ENCODE measurements at regions not wholly inside any gene's neighbourhood (a gene's known extent, or its start where the extent isn't known, plus 50 kb on each side); places are given as distances from the start of the nearest gene placed in this dataset.

DNA sequence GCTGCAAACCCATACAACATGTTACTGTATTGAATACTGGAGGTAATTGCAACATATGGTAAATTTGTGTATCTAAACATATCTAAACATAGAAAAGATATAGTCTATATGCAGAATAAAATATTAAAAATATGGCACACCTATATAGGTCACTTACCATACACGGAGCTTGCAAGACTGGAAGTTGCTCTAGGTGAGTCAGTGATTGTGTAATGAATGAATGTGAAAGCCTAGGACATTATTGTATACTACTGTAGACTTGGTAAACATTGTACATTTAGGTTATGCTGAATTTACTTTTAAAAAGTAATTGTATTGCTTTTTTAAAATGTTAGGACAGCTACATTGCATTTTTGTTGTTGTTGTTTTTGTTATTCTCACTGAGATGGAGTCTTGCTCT is 968.8 kb downstream of the TLE1 start:
- ATAC-seq (ENCODE audit: low read depth in 2 of 2) = no peak
- H3K27me3 Mint-ChIP-seq = no peaks in the 10 kb centered on the region
- Histone ChIP-seq H3K4me1 (ENCODE audit: control insufficient read depth, insufficient read depth, low read length, poor library complexity, severe bottlenecking) (no peaks in the 10 kb centered on the region), H3K4me3 (ENCODE audit: low read depth, low read length) (no peak overlapping the region), H3K9me3 (ENCODE audit: control insufficient read depth in 2 of 2, low read length in 2 of 2) (peaks cover 0 to 1% of the 10 kb centered on the region in 2 experiments), H3K36me3 (ENCODE audit: control insufficient read depth, insufficient read depth, low read length) (no peaks in the 10 kb centered on the region), H3K27ac (ENCODE audit: insufficient read depth, low read length, poor library complexity, severe bottlenecking) (no peak overlapping the region), H3K27me3 (ENCODE audit: control insufficient read depth, insufficient read depth, low read length) (no peaks in the 10 kb centered on the region)
- H3K4me1 Mint-ChIP-seq = no peaks in the 10 kb centered on the region
- no peak for DNase-seq
- peaks cover 5 to 26% (median 14%) of the 10 kb centered on the region in 7 donors for H3K9me3 Mint-ChIP-seq
- H3K4me3 Mint-ChIP-seq = no peak overlapping the region
- H3K36me3 Mint-ChIP-seq = no peaks in the 10 kb centered on the region
- no peak overlapping the region for H3K27ac Mint-ChIP-seq

- Histone ChIP-seq H3K27ac (ENCODE audit: insufficient read depth, low read length, poor library complexity, severe bottlenecking) (no peak overlapping the region), H3K36me3 (ENCODE audit: control insufficient read depth, insufficient read depth, low read length) (no peaks in the 10 kb centered on the region), H3K4me3 (ENCODE audit: low read depth, low read length) (no peak overlapping the region), H3K4me1 (ENCODE audit: control insufficient read depth, insufficient read depth, low read length, poor library complexity, severe bottlenecking) (no peaks in the 10 kb centered on the region), H3K27me3 (ENCODE audit: control insufficient read depth, insufficient read depth, low read length) (no peaks in the 10 kb centered on the region), H3K9me3 (ENCODE audit: control insufficient read depth in 2 of 2, low read length in 2 of 2) (peaks cover 0 to 2% of the 10 kb centered on the region in 2 experiments)
- no peaks in the 10 kb centered on the region for H3K27me3 Mint-ChIP-seq
- DNase-seq (no peak), ATAC-seq (ENCODE audit: low read depth in 2 of 2) (no peak)
- H3K4me3 Mint-ChIP-seq = no peak overlapping the region
- no peaks in the 10 kb centered on the region for H3K4me1 Mint-ChIP-seq
- peaks cover 0 to 18% (median 4%) of the 10 kb centered on the region in 7 donors for H3K9me3 Mint-ChIP-seq
- no peak overlapping the region for H3K27ac Mint-ChIP-seq
- no peaks in the 10 kb centered on the region for H3K36me3 Mint-ChIP-seq
These were observed 982.2 kb downstream of the TLE1 start for GRCh38 chr9:80707120-80707519.

GRCh38 chr9:80701061-80701460 is 988.3 kb downstream of the TLE1 start:
- Histone ChIP-seq H3K27me3 (ENCODE audit: control insufficient read depth, insufficient read depth, low read length) (no peaks in the 10 kb centered on the region), H3K27ac (ENCODE audit: insufficient read depth, low read length, poor library complexity, severe bottlenecking) (no peak overlapping the region), H3K4me1 (ENCODE audit: control insufficient read depth, insufficient read depth, low read length, poor library complexity, severe bottlenecking) (no peaks in the 10 kb centered on the region), H3K9me3 (ENCODE audit: control insufficient read depth in 2 of 2, low read length in 2 of 2) (peaks cover 0 to 7% of the 10 kb centered on the region in 2 experiments), H3K4me3 (ENCODE audit: low read depth, low read length) (no peak overlapping the region), H3K36me3 (ENCODE audit: control insufficient read depth, insufficient read depth, low read length) (no peaks in the 10 kb centered on the region)
- DNase-seq (no peak), ATAC-seq (ENCODE audit: low read depth in 2 of 2) (no peak)
- Mint-ChIP-seq H3K27me3 (no peaks in the 10 kb centered on the region), H3K4me1 (no peaks in the 10 kb centered on the region), H3K36me3 (no peaks in the 10 kb centered on the region), H3K4me3 (no peak overlapping the region), H3K27ac (no peak overlapping the region), H3K9me3 (peaks cover 1 to 26% (median 7%) of the 10 kb centered on the region in 7 donors)

DNA sequence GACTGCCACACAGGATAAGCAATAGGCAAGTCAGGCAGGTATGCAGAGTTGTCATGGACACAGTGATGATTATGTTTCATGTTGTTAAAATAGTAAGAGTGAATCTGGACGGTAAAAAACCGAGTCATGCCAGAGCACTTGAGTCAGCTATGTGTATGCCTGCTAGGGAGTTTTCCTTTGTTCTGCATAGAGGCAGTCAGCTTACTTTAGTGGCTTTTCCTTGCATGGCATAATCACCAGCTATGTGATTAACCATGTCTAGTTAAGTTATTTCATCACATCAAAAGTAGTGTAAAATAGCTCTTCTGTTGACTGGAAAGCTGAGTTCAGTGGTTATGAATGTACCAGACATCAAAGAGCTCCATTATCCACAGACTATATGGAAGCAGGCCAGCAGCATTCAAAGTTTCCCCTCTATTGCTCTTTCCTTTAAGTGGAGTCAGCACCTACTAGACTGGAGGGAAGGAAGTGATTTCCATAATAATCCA is 989.8 kb downstream of the TLE1 start:
- DNase-seq = no peak
- Mint-ChIP-seq H3K27ac (no peak overlapping the region), H3K27me3 (no peaks in the 10 kb centered on the region), H3K9me3 (peaks cover 2 to 21% (median 6%) of the 10 kb centered on the region in 7 donors), H3K36me3 (no peaks in the 10 kb centered on the region), H3K4me3 (no peak overlapping the region), H3K4me1 (no peaks in the 10 kb centered on the region)
- Histone ChIP-seq H3K9me3 (ENCODE audit: control insufficient read depth in 2 of 2, low read length in 2 of 2) (peaks cover 0 to 10% of the 10 kb centered on the region in 2 experiments), H3K27ac (ENCODE audit: insufficient read depth, low read length, poor library complexity, severe bottlenecking) (no peak overlapping the region), H3K36me3 (ENCODE audit: control insufficient read depth, insufficient read depth, low read length) (no peaks in the 10 kb centered on the region), H3K27me3 (ENCODE audit: control insufficient read depth, insufficient read depth, low read length) (no peaks in the 10 kb centered on the region), H3K4me1 (ENCODE audit: control insufficient read depth, insufficient read depth, low read length, poor library complexity, severe bottlenecking) (no peaks in the 10 kb centered on the region), H3K4me3 (ENCODE audit: low read depth, low read length) (no peak overlapping the region)
- ATAC-seq (ENCODE audit: low read depth in 2 of 2) = no peak

DNA sequence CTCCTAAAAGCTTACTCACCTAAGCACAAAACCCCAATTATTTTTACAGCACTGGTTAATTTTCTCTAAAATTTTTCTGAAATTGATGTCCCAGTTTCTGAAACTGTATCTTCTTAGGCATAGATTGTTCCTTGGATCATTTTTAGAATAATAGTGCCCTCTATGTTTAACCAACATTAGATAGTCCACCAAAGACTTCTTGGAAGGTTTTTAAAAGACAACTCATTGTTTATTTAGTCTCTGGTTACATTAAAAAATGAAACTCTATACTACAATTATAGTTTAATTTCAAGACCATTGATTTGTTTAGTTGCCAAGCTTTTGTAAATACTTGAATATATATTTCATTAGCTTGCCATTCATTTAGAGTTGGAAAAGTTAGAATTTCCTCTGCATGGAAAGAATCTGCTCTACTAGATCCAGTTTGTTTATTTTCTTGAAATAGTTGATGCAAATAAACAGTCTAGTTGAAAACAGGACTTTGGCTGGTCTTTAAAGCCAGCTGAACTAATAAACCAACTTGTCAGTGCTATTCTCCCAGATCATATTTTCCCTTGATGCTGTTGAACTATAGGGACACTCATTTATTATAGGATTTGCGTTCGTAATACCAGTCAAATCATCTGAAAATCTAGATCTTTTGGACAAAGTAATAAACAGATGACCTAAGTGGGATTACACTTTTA is 990.5 kb downstream of the TLE1 start:
- ATAC-seq (ENCODE audit: low read depth in 2 of 2) (no peak), DNase-seq (no peak)
- no peak overlapping the region for H3K4me3 Mint-ChIP-seq
- no peaks in the 10 kb centered on the region for H3K4me1 Mint-ChIP-seq
- peaks cover 4 to 21% (median 7%) of the 10 kb centered on the region in 7 donors for H3K9me3 Mint-ChIP-seq
- H3K27me3 Mint-ChIP-seq = no peaks in the 10 kb centered on the region
- Histone ChIP-seq H3K4me3 (ENCODE audit: low read depth, low read length) (no peak overlapping the region), H3K4me1 (ENCODE audit: control insufficient read depth, insufficient read depth, low read length, poor library complexity, severe bottlenecking) (no peaks in the 10 kb centered on the region), H3K9me3 (ENCODE audit: control insufficient read depth in 2 of 2, low read length in 2 of 2) (peaks cover 0 to 10% of the 10 kb centered on the region in 2 experiments), H3K36me3 (ENCODE audit: control insufficient read depth, insufficient read depth, low read length) (no peaks in the 10 kb centered on the region), H3K27me3 (ENCODE audit: control insufficient read depth, insufficient read depth, low read length) (no peaks in the 10 kb centered on the region), H3K27ac (ENCODE audit: insufficient read depth, low read length, poor library complexity, severe bottlenecking) (no peak overlapping the region)
- H3K27ac Mint-ChIP-seq = no peak overlapping the region
- H3K36me3 Mint-ChIP-seq = no peaks in the 10 kb centered on the region

GRCh38 chr9:80692751-80693150 is 996.6 kb downstream of the TLE1 start:
- H3K4me1 Mint-ChIP-seq = no peaks in the 10 kb centered on the region
- H3K36me3 Mint-ChIP-seq = no peaks in the 10 kb centered on the region
- H3K27ac Mint-ChIP-seq = no peak overlapping the region
- H3K27me3 Mint-ChIP-seq = no peaks in the 10 kb centered on the region
- H3K27ac ChIP-seq (ENCODE audit: insufficient read depth, low read length, poor library complexity, severe bottlenecking) = no peak overlapping the region
- peaks cover 3 to 22% (median 5%) of the 10 kb centered on the region in 7 donors for H3K9me3 Mint-ChIP-seq
- no peak overlapping the region for H3K4me3 ChIP-seq (ENCODE audit: low read depth, low read length)
- H3K36me3 ChIP-seq (ENCODE audit: control insufficient read depth, insufficient read depth, low read length) = no peaks in the 10 kb centered on the region
- ATAC-seq (ENCODE audit: low read depth in 2 of 2) = no peak
- DNase-seq = no peak
- H3K4me3 Mint-ChIP-seq = no peak overlapping the region
- H3K9me3 ChIP-seq (ENCODE audit: control insufficient read depth in 2 of 2, low read length in 2 of 2) = peaks cover 0 to 3% of the 10 kb centered on the region in 2 experiments
- H3K4me1 ChIP-seq (ENCODE audit: control insufficient read depth, insufficient read depth, low read length, poor library complexity, severe bottlenecking) = no peaks in the 10 kb centered on the region
- H3K27me3 ChIP-seq (ENCODE audit: control insufficient read depth, insufficient read depth, low read length) = no peaks in the 10 kb centered on the region

- no peaks in the 10 kb centered on the region for H3K36me3 Mint-ChIP-seq
- H3K27ac Mint-ChIP-seq = no peak overlapping the region
- no peak for DNase-seq
These were observed 998.1 kb downstream of the TLE1 start for GRCh38 chr9:80691229-80691628.

GRCh38 chr9:80690349-80690939 is 998.9 kb downstream of the TLE1 start:
- H3K4me1 ChIP-seq (ENCODE audit: control insufficient read depth, insufficient read depth, low read length, poor library complexity, severe bottlenecking) = no peaks in the 10 kb centered on the region
- peaks cover 2 to 27% (median 6%) of the 10 kb centered on the region in 7 donors for H3K9me3 Mint-ChIP-seq
- no peak overlapping the region for H3K4me3 ChIP-seq (ENCODE audit: low read depth, low read length)
- DNase-seq = no peak
- H3K27me3 ChIP-seq (ENCODE audit: control insufficient read depth, insufficient read depth, low read length) = no peaks in the 10 kb centered on the region
- no peaks in the 10 kb centered on the region for H3K4me1 Mint-ChIP-seq
- no peak for ATAC-seq (ENCODE audit: low read depth in 2 of 2)
- H3K4me3 Mint-ChIP-seq = no peak overlapping the region
- peaks cover 0 to 3% of the 10 kb centered on the region in 2 experiments for H3K9me3 ChIP-seq (ENCODE audit: control insufficient read depth in 2 of 2, low read length in 2 of 2)
- no peaks in the 10 kb centered on the region for H3K27me3 Mint-ChIP-seq
- no peak overlapping the region for H3K27ac ChIP-seq (ENCODE audit: insufficient read depth, low read length, poor library complexity, severe bottlenecking)
- no peaks in the 10 kb centered on the region for H3K36me3 ChIP-seq (ENCODE audit: control insufficient read depth, insufficient read depth, low read length)
- no peaks in the 10 kb centered on the region for H3K36me3 Mint-ChIP-seq
- no peak overlapping the region for H3K27ac Mint-ChIP-seq

More at GRCh38 chr9:80691229-80691628, 998.1 kb downstream of the TLE1 start:
- Mint-ChIP-seq H3K4me3 (no peak overlapping the region), H3K9me3 (peaks cover 2 to 23% (median 10%) of the 10 kb centered on the region in 7 donors), H3K27me3 (no peaks in the 10 kb centered on the region), H3K4me1 (no peaks in the 10 kb centered on the region)
- ATAC-seq (ENCODE audit: low read depth in 2 of 2) = no peak
- H3K4me3 ChIP-seq (ENCODE audit: low read depth, low read length) = no peak overlapping the region
- peaks cover 0 to 3% of the 10 kb centered on the region in 2 experiments for H3K9me3 ChIP-seq (ENCODE audit: control insufficient read depth in 2 of 2, low read length in 2 of 2)
- H3K27ac ChIP-seq (ENCODE audit: insufficient read depth, low read length, poor library complexity, severe bottlenecking) = no peak overlapping the region
- H3K36me3 ChIP-seq (ENCODE audit: control insufficient read depth, insufficient read depth, low read length) = no peaks in the 10 kb centered on the region
- H3K27me3 ChIP-seq (ENCODE audit: control insufficient read depth, insufficient read depth, low read length) = no peaks in the 10 kb centered on the region
- no peaks in the 10 kb centered on the region for H3K4me1 ChIP-seq (ENCODE audit: control insufficient read depth, insufficient read depth, low read length, poor library complexity, severe bottlenecking)

Measured in CD4-positive, CD25-positive, alpha-beta regulatory T cell (primary cell).